ENCODE measurements at regions not wholly inside any gene's neighbourhood (a gene's known extent, or its start where the extent isn't known, plus 50 kb on each side); places are given as distances from the start of the nearest gene placed in this dataset.

DNA sequence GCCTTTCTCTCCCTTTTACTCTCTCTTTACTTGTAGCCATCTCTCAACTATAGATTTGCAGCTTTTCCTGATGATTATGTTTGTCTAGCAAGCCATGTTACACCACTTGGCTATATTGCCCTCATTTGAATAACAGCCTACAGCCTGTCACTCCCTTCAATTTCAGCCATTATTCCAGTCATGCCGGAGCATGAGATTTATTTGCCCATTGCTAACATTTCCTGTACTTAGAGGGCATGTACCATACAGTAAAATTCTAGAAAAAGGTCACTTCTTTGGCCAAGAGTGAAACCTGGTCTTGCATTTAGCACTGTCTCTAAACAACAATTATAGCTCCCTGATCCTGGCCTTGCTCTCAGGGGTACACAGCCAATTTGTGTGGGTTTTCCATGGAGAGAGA is 221.7 kb upstream of the TMC3 start:
- TF ChIP-seq, protein P1, sequence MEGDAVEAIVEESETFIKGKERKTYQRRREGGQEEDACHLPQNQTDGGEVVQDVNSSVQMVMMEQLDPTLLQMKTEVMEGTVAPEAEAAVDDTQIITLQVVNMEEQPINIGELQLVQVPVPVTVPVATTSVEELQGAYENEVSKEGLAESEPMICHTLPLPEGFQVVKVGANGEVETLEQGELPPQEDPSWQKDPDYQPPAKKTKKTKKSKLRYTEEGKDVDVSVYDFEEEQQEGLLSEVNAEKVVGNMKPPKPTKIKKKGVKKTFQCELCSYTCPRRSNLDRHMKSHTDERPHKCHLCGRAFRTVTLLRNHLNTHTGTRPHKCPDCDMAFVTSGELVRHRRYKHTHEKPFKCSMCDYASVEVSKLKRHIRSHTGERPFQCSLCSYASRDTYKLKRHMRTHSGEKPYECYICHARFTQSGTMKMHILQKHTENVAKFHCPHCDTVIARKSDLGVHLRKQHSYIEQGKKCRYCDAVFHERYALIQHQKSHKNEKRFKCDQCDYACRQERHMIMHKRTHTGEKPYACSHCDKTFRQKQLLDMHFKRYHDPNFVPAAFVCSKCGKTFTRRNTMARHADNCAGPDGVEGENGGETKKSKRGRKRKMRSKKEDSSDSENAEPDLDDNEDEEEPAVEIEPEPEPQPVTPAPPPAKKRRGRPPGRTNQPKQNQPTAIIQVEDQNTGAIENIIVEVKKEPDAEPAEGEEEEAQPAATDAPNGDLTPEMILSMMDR (IDR thresholded peaks at IDR 0.05) = no peak
- no peak for TF ChIP-seq POLR2A (IDR thresholded peaks at IDR 0.05)

Data from right lobe of liver (tissue), 4 donors.